Fibroblast of the aortic adventitia (primary cell): ENCODE measurements at regions not wholly inside any gene's neighbourhood (a gene's known extent, or its start where the extent isn't known, plus 50 kb on each side); places are given as distances from the start of the nearest gene placed in this dataset.
"Not testable (repeated sequence)": the region's sequence is repeated elsewhere in the genome, so short reads cannot be mapped to it uniquely, and the experiment has no call there.

ENCODE experiments used
- DNase-seq: peaks from one replicate; pipeline ENCODE4 v3.0.0-alpha.2; 2010; ENCODE audit warnings: low read depth
- H3K4me3 ChIP-seq: 2 replicates; pipeline ENCODE4 v1.5.1; 2011; ENCODE audit warnings: low read depth, mild to moderate bottlenecking, control low read depth, low read length, moderate library complexity
- TF ChIP-seq, protein P1 (sequence below): IDR thresholded peaks from 2 replicates; pipeline ENCODE4 v1.5.1; 2011; ENCODE audit warnings: mild to moderate bottlenecking, low read length, control low read depth, inconsistent platforms; ENCODE audit not compliant: insufficient read depth

DNA sequence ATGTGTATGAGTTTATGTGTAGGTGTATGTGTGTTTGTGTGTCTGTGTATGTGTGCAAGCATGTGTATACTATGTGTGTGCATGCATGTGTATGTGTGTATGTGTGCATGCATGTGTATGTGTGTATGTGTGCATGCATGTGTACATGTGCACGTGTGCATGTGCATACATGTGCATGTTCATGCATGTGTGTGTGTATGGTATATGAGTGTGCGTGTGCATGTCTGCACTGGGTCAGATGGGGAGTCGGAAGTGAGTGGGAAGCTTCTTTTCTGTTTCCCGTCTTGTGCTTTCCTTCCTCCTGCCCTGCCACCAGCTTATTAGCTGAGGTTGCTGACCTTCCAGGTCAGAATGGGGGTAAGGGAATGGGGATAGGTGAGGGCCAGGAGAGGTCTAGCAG lies 174.7 kb downstream of the MAP2K4 start:
- DNase-seq, result no peak
- no peak overlapping the region for H3K4me3 ChIP-seq
- TF ChIP-seq, protein P1, sequence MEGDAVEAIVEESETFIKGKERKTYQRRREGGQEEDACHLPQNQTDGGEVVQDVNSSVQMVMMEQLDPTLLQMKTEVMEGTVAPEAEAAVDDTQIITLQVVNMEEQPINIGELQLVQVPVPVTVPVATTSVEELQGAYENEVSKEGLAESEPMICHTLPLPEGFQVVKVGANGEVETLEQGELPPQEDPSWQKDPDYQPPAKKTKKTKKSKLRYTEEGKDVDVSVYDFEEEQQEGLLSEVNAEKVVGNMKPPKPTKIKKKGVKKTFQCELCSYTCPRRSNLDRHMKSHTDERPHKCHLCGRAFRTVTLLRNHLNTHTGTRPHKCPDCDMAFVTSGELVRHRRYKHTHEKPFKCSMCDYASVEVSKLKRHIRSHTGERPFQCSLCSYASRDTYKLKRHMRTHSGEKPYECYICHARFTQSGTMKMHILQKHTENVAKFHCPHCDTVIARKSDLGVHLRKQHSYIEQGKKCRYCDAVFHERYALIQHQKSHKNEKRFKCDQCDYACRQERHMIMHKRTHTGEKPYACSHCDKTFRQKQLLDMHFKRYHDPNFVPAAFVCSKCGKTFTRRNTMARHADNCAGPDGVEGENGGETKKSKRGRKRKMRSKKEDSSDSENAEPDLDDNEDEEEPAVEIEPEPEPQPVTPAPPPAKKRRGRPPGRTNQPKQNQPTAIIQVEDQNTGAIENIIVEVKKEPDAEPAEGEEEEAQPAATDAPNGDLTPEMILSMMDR, result no peak

DNA sequence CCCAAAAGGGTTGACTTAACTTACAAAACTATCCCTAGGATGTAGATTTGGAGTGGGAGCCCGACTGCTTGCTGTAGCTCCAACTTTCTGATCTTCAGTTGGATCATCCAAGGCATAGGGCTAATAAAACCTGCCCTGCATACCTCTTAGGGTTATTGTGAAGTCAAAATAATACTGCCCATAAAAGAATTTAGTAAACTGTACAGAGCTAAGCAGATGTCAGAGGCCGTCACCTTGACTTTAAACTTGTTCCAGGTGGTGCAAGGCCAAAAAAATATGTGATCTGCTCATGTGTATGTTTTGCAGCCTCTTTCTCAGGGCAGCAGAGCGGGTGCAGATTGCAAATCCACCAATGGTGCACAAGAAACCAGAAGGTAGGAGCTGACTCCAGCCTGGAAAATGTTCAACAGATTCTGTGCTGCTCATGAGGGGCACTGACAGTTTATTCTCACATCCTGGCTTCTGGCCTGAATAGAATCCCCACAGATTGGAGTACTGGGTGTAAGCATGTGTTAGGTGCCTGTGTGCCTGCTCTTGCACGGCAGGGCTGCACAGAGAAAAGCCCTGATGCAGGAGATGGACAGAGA lies 180.7 kb downstream of the MAP2K4 start:
- no peak overlapping the region for H3K4me3 ChIP-seq
- TF ChIP-seq, protein P1, result no peak
- DNase-seq, result no peak

GRCh38 chr17:12209632-12210191 lies 189.0 kb downstream of the MAP2K4 start:
- DNase-seq, result no peak
- TF ChIP-seq, protein P1, result no peak

DNA sequence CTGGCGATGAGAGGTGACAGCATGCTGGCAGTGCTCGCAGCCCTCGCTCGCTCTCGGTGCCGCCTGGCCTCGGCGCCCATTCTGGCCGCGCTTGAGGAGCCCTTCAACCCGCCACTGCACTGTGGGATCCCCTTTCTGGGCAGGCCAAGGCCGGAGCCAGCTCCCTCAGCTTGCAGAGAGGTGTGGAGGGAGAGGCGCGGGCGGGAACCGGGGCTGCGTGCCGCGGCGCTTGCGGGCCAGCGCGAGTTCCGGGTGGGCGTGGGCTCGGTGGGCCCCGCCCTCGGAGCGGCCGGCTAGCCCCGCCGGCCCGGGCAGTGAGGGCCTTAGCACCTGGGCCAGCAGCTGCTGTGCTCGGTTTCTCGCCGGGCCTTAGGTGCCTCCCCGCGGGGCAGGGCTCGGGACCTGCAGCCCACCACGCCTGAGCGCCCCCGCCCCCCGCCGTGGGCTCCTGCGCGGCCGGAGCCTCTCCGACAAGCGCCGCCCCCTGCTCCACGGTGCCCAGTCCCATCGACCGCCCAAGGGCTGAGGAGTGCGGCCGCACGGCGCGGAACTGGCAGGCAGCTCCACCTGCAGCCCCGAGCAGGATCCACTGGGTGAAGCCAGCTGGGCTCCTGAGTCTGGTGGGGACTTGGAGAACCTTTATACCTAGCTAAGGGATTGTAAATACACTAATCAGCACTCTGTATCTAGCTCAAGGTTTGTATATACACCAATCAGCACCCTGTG lies 200.2 kb downstream of the MAP2K4 start:
- not testable (repeated sequence) for DNase-seq

More at GRCh38 chr17:12209632-12210191, 189.0 kb downstream of the MAP2K4 start:
- no peak overlapping the region for H3K4me3 ChIP-seq

GRCh38 chr17:12222392-12222791 lies 201.7 kb downstream of the MAP2K4 start:
- DNase-seq, result no peak
- TF ChIP-seq, protein P1, result no peak
- H3K4me3 ChIP-seq, result no peak overlapping the region

More for the DNA sequence above, 200.2 kb downstream of the MAP2K4 start:
- H3K4me3 ChIP-seq, result not testable (repeated sequence)

DNA sequence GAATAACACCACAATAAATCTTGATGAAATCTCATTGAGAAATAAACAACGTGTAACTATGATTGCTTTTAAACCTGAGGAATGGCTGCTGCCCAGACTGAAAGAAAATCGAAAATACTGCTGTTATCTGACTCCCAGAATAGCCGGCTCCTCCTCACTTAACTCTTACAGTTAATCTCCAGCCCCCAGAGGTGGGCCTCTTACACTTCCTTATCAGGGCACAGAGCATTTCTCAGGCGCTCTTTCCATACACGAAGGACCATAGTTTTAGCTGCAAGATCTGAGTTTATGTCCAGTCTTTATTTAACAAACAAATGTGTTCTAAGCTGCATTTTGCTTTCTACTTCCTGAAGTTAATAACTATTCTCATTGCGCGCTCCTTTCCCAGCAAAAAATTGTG lies 206.9 kb downstream of the MAP2K4 start:
- no peak for DNase-seq
- H3K4me3 ChIP-seq, result no peak overlapping the region
- TF ChIP-seq, protein P1, result no peak

GRCh38 chr17:12229335-12229734 lies 208.7 kb downstream of the MAP2K4 start:
- DNase-seq, result no peak
- H3K4me3 ChIP-seq, result no peak overlapping the region
- TF ChIP-seq, protein P1, result no peak
